Prostate gland (tissue), 2 donors: ENCODE measurements at regions not wholly inside any gene's neighbourhood (a gene's known extent, or its start where the extent isn't known, plus 50 kb on each side); places are given as distances from the start of the nearest gene placed in this dataset.

Experiments used
- CTCF ChIP-seq, 4 experiments: fragments of 200-600 bp in 2 of 4; fragments of 450-650 bp in 2 of 4; sonication (generic) in 2 of 4; IDR thresholded peaks; 1 replicate in 3 of 4; 2 replicates in 1 of 4; pipeline ENCODE4 v1.5.1; 2016 to 2019; ENCODE audit warnings: antibody characterized with exemption in 4 of 4, mild to moderate bottlenecking in 2 of 4, moderate library complexity in 2 of 4
- POLR2A ChIP-seq: fragments of 450-650 bp; IDR thresholded peaks from one replicate; pipeline ENCODE4 v1.6.1; 2016; ENCODE audit warnings: antibody characterized with exemption, mild to moderate bottlenecking
- POLR2AphosphoS5 ChIP-seq: sonication (generic); formaldehyde crosslinking; IDR thresholded peaks from one replicate; pipeline ENCODE4 v1.6.1; 2017; ENCODE audit warnings: antibody characterized with exemption

- TF ChIP-seq CTCF (IDR thresholded peaks at IDR 0.05) = no peak
- no peak for TF ChIP-seq POLR2AphosphoS5
- no peak for TF ChIP-seq POLR2A
Observed at GRCh38 chr1:221172841-221173240, 293.6 kb downstream of the HLX start.
